H1 (cell line): ENCODE measurements at regions not wholly inside any gene's neighbourhood (a gene's known extent, or its start where the extent isn't known, plus 50 kb on each side); places are given as distances from the start of the nearest gene placed in this dataset.

ENCODE experiments used
- CTCF ChIA-PET: fragments of 300-600 bp; sonication (Branson Sonifier 250); formaldehyde crosslinking; loops from one replicate; lab custom pipeline; 2021; ENCODE audit not compliant: partially characterized antibody; lab: Charles Lee
- POLR2A ChIA-PET: fragments of 300-600 bp; sonication (Branson Sonifier 250); formaldehyde crosslinking; loops from one replicate; lab custom pipeline; 2021; ENCODE audit warnings: inconsistent platforms; ENCODE audit not compliant: partially characterized antibody; lab: Charles Lee
- DNase-seq, 2 experiments: peaks; one replicate each; pipeline versions ENCODE4 v3.0.0 to v3.0.0-alpha.2; 2010 to 2022; ENCODE audit warnings: low spot score in 2 of 2, low read depth in 1 of 2, mixed read lengths in 1 of 2
- FAIRE-seq: peaks from 2 replicates; lab custom pipeline; 2011; peaks lifted over from hg19 to GRCh38; lab: Jason Lieb, UNC
- H2AFZ ChIP-seq: 2 replicates; pipeline ENCODE4 v1.8.1; 2012; ENCODE audit warnings: low read length, inconsistent platforms
- H2AK5ac ChIP-seq: 2 replicates; pipeline ENCODE4 v1.6.1; 2013; ENCODE audit warnings: low read depth, low read length
- H2BK120ac ChIP-seq: replicated peaks from 2 replicates; pipeline ENCODE3; 2013; ENCODE audit warnings: low read depth, low read length, inconsistent platforms
- H2BK12ac ChIP-seq: 2 replicates; pipeline ENCODE4 v1.6.1; 2013; ENCODE audit warnings: low read depth, low read length
- H2BK15ac ChIP-seq: 2 replicates; pipeline ENCODE4 v1.6.1; 2013; ENCODE audit warnings: low read length
- H2BK20ac ChIP-seq: 2 replicates; pipeline ENCODE4 v1.6.1; 2013; ENCODE audit warnings: low read length
- H2BK5ac ChIP-seq: 2 replicates; pipeline ENCODE4 v1.6.1; 2013; ENCODE audit warnings: low read depth, low read length
- H3K14ac ChIP-seq: 2 replicates; pipeline ENCODE4 v1.6.1; 2013; ENCODE audit warnings: inconsistent platforms; ENCODE audit not compliant: insufficient read length
- H3K18ac ChIP-seq: 2 replicates; pipeline ENCODE4 v1.6.1; 2013; ENCODE audit warnings: low read length; ENCODE audit errors: extremely low read depth
- H3K23ac ChIP-seq: 2 replicates; pipeline ENCODE4 v1.6.1; 2013; ENCODE audit warnings: inconsistent platforms; ENCODE audit not compliant: insufficient read length
- H3K23me2 ChIP-seq: 2 replicates; pipeline ENCODE4 v1.6.1; 2013; ENCODE audit warnings: low read depth, low read length
- H3K27ac ChIP-seq: 2 replicates; pipeline ENCODE4 v1.6.1; 2011; ENCODE audit warnings: low read depth, low read length, inconsistent platforms
- H3K27me3 ChIP-seq, 4 experiments: replicated peaks in 1 of 4; 1 replicate in 1 of 4; 2 replicates in 3 of 4; pipeline versions ENCODE4 v1.6.1 to v1.8.1; 2011 to 2013; ENCODE audit warnings: low read length in 3 of 4, mild to moderate bottlenecking in 3 of 4, inconsistent platforms in 2 of 4, mixed read lengths in 2 of 4, moderate library complexity in 1 of 4; ENCODE audit not compliant: control insufficient read depth in 3 of 4, insufficient read depth in 3 of 4; ENCODE audit errors: extremely low read depth in 1 of 4
- H3K36me3 ChIP-seq, 4 experiments: 2 replicates each; pipeline versions ENCODE4 v1.6.1 to v1.8.1; 2011 to 2013; ENCODE audit warnings: mild to moderate bottlenecking in 4 of 4, low read length in 3 of 4, moderate library complexity in 2 of 4, control low read depth in 1 of 4, inconsistent platforms in 1 of 4; ENCODE audit not compliant: insufficient read depth in 4 of 4, control insufficient read depth in 2 of 4
- H3K4ac ChIP-seq: replicated peaks from 2 replicates; pipeline ENCODE3; 2013; ENCODE audit warnings: low read length, low read depth, mixed read lengths, inconsistent platforms; ENCODE audit not compliant: insufficient read length
- H3K4me1 ChIP-seq, 4 experiments: replicated peaks in 1 of 4; 1 replicate in 1 of 4; 2 replicates in 3 of 4; pipeline versions ENCODE4 v1.6.1 to v1.8.1; 2011 to 2013; ENCODE audit warnings: low read length in 3 of 4, inconsistent platforms in 2 of 4, mixed read lengths in 1 of 4; ENCODE audit not compliant: insufficient read depth in 4 of 4, control insufficient read depth in 3 of 4
- H3K4me2 ChIP-seq, 2 experiments: 2 replicates each; pipeline versions ENCODE4 v1.6.1 to v1.8.1; 2011 to 2013; ENCODE audit warnings: low read depth in 2 of 2, low read length in 2 of 2, control low read depth in 1 of 2, inconsistent platforms in 1 of 2, mild to moderate bottlenecking in 1 of 2; ENCODE audit not compliant: insufficient read depth in 1 of 2
- H3K4me3 ChIP-seq, 4 experiments: fragments of 200-600, 300-600 bp in 1 of 4; sonication (generic), shearing (Covaris generic), sonication (Bioruptor Twin) in 1 of 4; 2 replicates each; pipeline versions ENCODE4 v1.5.1 to v1.8.1; 2011 to 2016; ENCODE audit warnings: low read length in 4 of 4, low read depth in 3 of 4, control low read depth in 2 of 4, inconsistent platforms in 2 of 4, mild to moderate bottlenecking in 2 of 4, mixed read lengths in 1 of 4, moderate library complexity in 1 of 4; ENCODE audit not compliant: insufficient read depth in 2 of 4; ENCODE audit errors: extremely low read depth in 1 of 4
- H3K56ac ChIP-seq: replicated peaks from 2 replicates; pipeline ENCODE3; 2013; ENCODE audit warnings: low read depth, mild to moderate bottlenecking, mixed read lengths, low read length, inconsistent platforms; ENCODE audit not compliant: insufficient read length
- H3K79me1 ChIP-seq: 2 replicates; pipeline ENCODE4 v1.6.1; 2013; ENCODE audit warnings: low read depth, low read length, control low read depth
- H3K79me2 ChIP-seq, 2 experiments: 2 replicates each; pipeline versions ENCODE4 v1.6.1 to v1.8.1; 2012 to 2013; ENCODE audit warnings: low read length in 2 of 2, mild to moderate bottlenecking in 2 of 2, inconsistent platforms in 1 of 2; ENCODE audit not compliant: insufficient read depth in 2 of 2, control insufficient read depth in 1 of 2
- H3K9ac ChIP-seq, 4 experiments: replicated peaks in 1 of 4; 1 replicate in 1 of 4; 2 replicates in 3 of 4; pipeline versions ENCODE4 v1.6.1 to v1.8.1; 2011 to 2013; ENCODE audit warnings: low read depth in 3 of 4, low read length in 3 of 4, control low read depth in 2 of 4, mild to moderate bottlenecking in 2 of 4, moderate library complexity in 2 of 4, inconsistent platforms in 1 of 4; ENCODE audit errors: extremely low read depth in 1 of 4
- H3K9me3 ChIP-seq, 2 experiments: 2 replicates each; pipeline versions ENCODE4 v1.6.1 to v1.8.1; 2012 to 2013; ENCODE audit warnings: mild to moderate bottlenecking in 2 of 2, moderate library complexity in 2 of 2, control low read depth in 1 of 2, inconsistent platforms in 1 of 2, low read depth in 1 of 2, low read length in 1 of 2, mixed read lengths in 1 of 2; ENCODE audit not compliant: insufficient read depth in 2 of 2
- H4K20me1 ChIP-seq, 2 experiments: replicated peaks in 1 of 2; 2 replicates each; pipeline versions ENCODE3 to v1.8.1; 2011 to 2013; ENCODE audit warnings: inconsistent platforms in 2 of 2, low read length in 2 of 2, mild to moderate bottlenecking in 1 of 2; ENCODE audit not compliant: insufficient read depth in 2 of 2, control insufficient read depth in 1 of 2
- H4K5ac ChIP-seq: 2 replicates; pipeline ENCODE4 v1.6.1; 2013; ENCODE audit warnings: low read length, low read depth, mixed read lengths, inconsistent platforms; ENCODE audit not compliant: insufficient read length
- H4K8ac ChIP-seq: 2 replicates; pipeline ENCODE4 v1.8.0; 2013; ENCODE audit warnings: mild to moderate bottlenecking, moderate library complexity, low read length, inconsistent platforms; ENCODE audit not compliant: insufficient read depth; ENCODE audit errors: extremely low read depth
- H4K91ac ChIP-seq: replicated peaks from 2 replicates; pipeline ENCODE3; 2013; ENCODE audit warnings: low read length, mixed read lengths, inconsistent platforms; ENCODE audit not compliant: insufficient read length
- CBX5 ChIP-seq: fragments of 300-800, 300-1000 bp; sonication (generic); IDR thresholded peaks from 2 replicates; pipeline ENCODE4 v1.7.1; 2016; ENCODE audit warnings: antibody characterized with exemption, low read length, low read depth
- CHD1 ChIP-seq: IDR thresholded peaks from 2 replicates; pipeline ENCODE4 v1.6.1; 2012; ENCODE audit warnings: low read depth, low read length, improper control_type of control experiment
- KDM5A ChIP-seq: fragments of 200-600 bp; IDR thresholded peaks from 2 replicates; pipeline ENCODE4 v1.7.1; 2012; ENCODE audit warnings: mild to moderate bottlenecking, low read length, inconsistent platforms, mixed read lengths
- MAFK ChIP-seq: IDR thresholded peaks from 2 replicates; pipeline ENCODE4 v1.6.1; 2012; ENCODE audit warnings: low read depth, mild to moderate bottlenecking, improper control_type of control experiment, low read length
- PHF8 ChIP-seq: fragments of 200-600 bp; sonication (generic); conservative IDR thresholded peaks from 2 replicates; pipeline ENCODE4 v1.7.1; 2012; ENCODE audit warnings: low read depth, mild to moderate bottlenecking, inconsistent platforms, low read length, moderate library complexity
- SP4 ChIP-seq: IDR thresholded peaks from 2 replicates; pipeline ENCODE4 v1.6.1; 2012; ENCODE audit warnings: low read length, inconsistent platforms
- WGBS, 2 experiments: shearing (Covaris generic) in 1 of 2; methylation state at CpG; one replicate each; pipeline versions ENCODE4 v1.1.6 to v1.1.7; 2013 to 2015; ENCODE audit warnings: low lambda C conversion rate in 2 of 2, mixed read lengths in 2 of 2, inconsistent platforms in 1 of 2, low coverage in 1 of 2, missing lambda C conversion rate in 1 of 2; ENCODE audit not compliant: insufficient replicate concordance in 2 of 2, insufficient coverage in 1 of 2, insufficient read length in 1 of 2; ENCODE audit errors: extremely low coverage in 1 of 2, missing lambda C conversion rate in 1 of 2; 5-methylcytosine and 5-hydroxymethylcytosine counted together

GRCh38 chr14:94679937-94680861 is 68.0 kb downstream of the SERPINA3 start:
- no peak overlapping the region for H3K4ac ChIP-seq
- TF ChIP-seq CHD1 (no peak), SP4 (no peak), KDM5A (no peak), CBX5 (no peak), PHF8 (no peak), MAFK (no peak)
- no peak overlapping the region for H2AK5ac ChIP-seq
- no peak for DNase-seq
- no peak overlapping the region for H2BK20ac ChIP-seq
- FAIRE-seq: no peak
- no peak overlapping the region for H3K56ac ChIP-seq
- no peak overlapping the region for H3K4me3 ChIP-seq
- no peaks in the 10 kb centered on the region for H4K20me1 ChIP-seq
- H3K23ac ChIP-seq: no peak overlapping the region
- ChIA-PET POLR2A (no interaction called here), CTCF (interaction anchor here (0.6 to 2.4 kb wide), 12 partner anchors 11 to 1994 kb away, joined by 3 to 9 read pairs (median 4); no protein-coding TSS in a partner anchor)
- H3K14ac ChIP-seq: no peak overlapping the region
- no peaks in the 10 kb centered on the region for H3K79me2 ChIP-seq
- H2AFZ ChIP-seq: no peak overlapping the region
- no peak overlapping the region for H2BK5ac ChIP-seq
- H3K36me3 ChIP-seq: no peaks in the 10 kb centered on the region
- H2BK120ac ChIP-seq: no peak overlapping the region
- peaks cover 0 to 3% (median 0%) of the 10 kb centered on the region in 4 experiments; a peak in 2 of 7 replicates for H3K4me1 ChIP-seq
- no peak overlapping the region for H2BK12ac ChIP-seq
- H3K27me3 ChIP-seq: no peaks in the 10 kb centered on the region
- H3K18ac ChIP-seq: no peak overlapping the region
- no peaks in the 10 kb centered on the region for H3K9me3 ChIP-seq
- H4K8ac ChIP-seq: no peak overlapping the region
- WGBS, 2 experiments: 88% methylated on average over 18 of the region's 19 CpGs; no CpG with 5 or more reads in 1 of the 2 experiments
- H4K91ac ChIP-seq: no peak overlapping the region
- no peaks in the 10 kb centered on the region for H3K79me1 ChIP-seq
- H2BK15ac ChIP-seq: no peak overlapping the region
- no peak overlapping the region for H4K5ac ChIP-seq
- H3K9ac ChIP-seq: no peak overlapping the region
- H3K27ac ChIP-seq: no peak overlapping the region
- no peaks in the 10 kb centered on the region for H3K23me2 ChIP-seq
- no peak overlapping the region for H3K4me2 ChIP-seq
